OCI-LY7 (cell line): ENCODE measurements at regions not wholly inside any gene's neighbourhood (a gene's known extent, or its start where the extent isn't known, plus 50 kb on each side); places are given as distances from the start of the nearest gene placed in this dataset.

Experiments
- BruUV-seq: library from RNA; stranded (reverse); fragments of 400-500 nt; replicated peaks from 2 replicates; lab custom pipeline; 2021; lab: Mats Ljungman, UMichigan
- CTCF ChIA-PET: fragments of 300-600 bp; sonication (Branson Sonifier 250); formaldehyde crosslinking; loops from one replicate; lab custom pipeline; 2022; ENCODE audit warnings: antibody characterized with exemption; ENCODE audit not compliant: unreplicated experiment; lab: Charles Lee
- POLR2A ChIA-PET: fragments of 300-600 bp; sonication (Branson Sonifier 250); formaldehyde crosslinking; loops from one replicate; lab custom pipeline; 2022; ENCODE audit warnings: antibody characterized with exemption; lab: Charles Lee
- DNase-seq: peaks from one replicate; pipeline ENCODE4 v3.0.0-alpha.2; 2015; ENCODE audit warnings: low spot score
- H2AFZ ChIP-seq: fragments of 200-600 bp; sonication (generic), shearing (Covaris generic); 2 replicates; pipeline ENCODE4 v1.6.1; 2014; ENCODE audit warnings: mild to moderate bottlenecking, antibody characterized with exemption, low read length, moderate library complexity
- H3K27ac ChIP-seq: fragments of 200-600 bp; sonication (generic); 2 replicates; pipeline ENCODE4 v1.5.1; 2014; ENCODE audit warnings: mixed run types, low read depth, mild to moderate bottlenecking, moderate library complexity, low read length, inconsistent platforms; ENCODE audit not compliant: poor library complexity, severe bottlenecking
- H3K36me3 ChIP-seq: fragments of 200-600 bp; sonication (generic); 2 replicates; pipeline ENCODE4 v1.6.1; 2014; ENCODE audit warnings: mild to moderate bottlenecking, antibody characterized with exemption, low read length, moderate library complexity, mixed read lengths; ENCODE audit not compliant: insufficient read depth
- H3K4me1 ChIP-seq: fragments of 200-600 bp; sonication (generic); 2 replicates; pipeline ENCODE4 v1.5.1; 2014; ENCODE audit warnings: mild to moderate bottlenecking, low read length; ENCODE audit not compliant: insufficient read depth, poor library complexity, severe bottlenecking
- H3K4me2 ChIP-seq: fragments of 200-600 bp; sonication (generic); 2 replicates; pipeline ENCODE4 v1.6.1; 2014; ENCODE audit warnings: mild to moderate bottlenecking, low read length
- H3K4me3 ChIP-seq: fragments of 200-600 bp; sonication (generic); 2 replicates; pipeline ENCODE4 v1.5.1; 2014; ENCODE audit warnings: mild to moderate bottlenecking, low read depth, low read length; ENCODE audit not compliant: poor library complexity, severe bottlenecking
- H3K79me2 ChIP-seq: fragments of 200-600 bp; sonication (generic); 2 replicates; pipeline ENCODE4 v1.6.1; 2016; ENCODE audit warnings: low read depth, mild to moderate bottlenecking, low read length, moderate library complexity, mixed read lengths; ENCODE audit not compliant: insufficient read depth
- H3K9me2 ChIP-seq: fragments of 200-600 bp; sonication (generic); 2 replicates; pipeline ENCODE4 v1.6.1; 2016; ENCODE audit warnings: mild to moderate bottlenecking, low read length, mixed read lengths; ENCODE audit not compliant: insufficient read depth
- H3K9me3 ChIP-seq: fragments of 200-600 bp; sonication (generic); 2 replicates; pipeline ENCODE4 v1.6.1; 2014; ENCODE audit warnings: mild to moderate bottlenecking, mixed run types, low read length, mixed read lengths
- H4K20me1 ChIP-seq: fragments of 200-600 bp; sonication (generic); 2 replicates; pipeline ENCODE4 v1.6.1; 2014; ENCODE audit warnings: mild to moderate bottlenecking, antibody characterized with exemption, low read length, moderate library complexity, mixed read lengths; ENCODE audit not compliant: insufficient read depth
- CTCF ChIP-seq: fragments of 200-600 bp; sonication (generic); conservative IDR thresholded peaks from 2 replicates; pipeline ENCODE4 v1.5.1; 2014; ENCODE audit warnings: mild to moderate bottlenecking, antibody characterized with exemption, low read length, moderate library complexity, mixed read lengths
- EZH2phosphoT487 ChIP-seq: fragments of 200-600 bp; sonication (generic); IDR thresholded peaks from 2 replicates; pipeline ENCODE4 v1.6.1; 2018; ENCODE audit warnings: low read depth, borderline replicate concordance, mild to moderate bottlenecking, mixed run types, antibody characterized with exemption, low read length, moderate library complexity, mixed read lengths
- intact Hi-C: fragments of 100-400 bp; cut with micrococcal nuclease; formaldehyde crosslinking; loops from one replicate; pipeline ENCODE4 v1.10.0; 2022; ENCODE audit not compliant: unreplicated experiment

- no TSS peak for BruUV-seq
- intact Hi-C loops: no loop called here
- POLR2A ChIA-PET: interaction anchor here (0.6 kb wide), 1 partner anchor 40 kb away, joined by 3 read pairs; no protein-coding TSS in a partner anchor
These were observed 420.2 kb upstream of the CADM2 start for GRCh38 chr3:84538597-84538996.

GRCh38 chr3:84547207-84547606 is 411.6 kb upstream of the CADM2 start:
- no TSS peak for BruUV-seq
- intact Hi-C loops: loop anchor here (5.0 to 10.0 kb wide), 2 partner anchors 418 to 1030 kb away; no protein-coding TSS in a partner anchor
- POLR2A ChIA-PET: no interaction called here

More at GRCh38 chr3:84538597-84538996, 420.2 kb upstream of the CADM2 start:
- Histone ChIP-seq H2AFZ (no peak overlapping the region), H4K20me1 (no peaks in the 10 kb centered on the region), H3K4me3 (no peak overlapping the region), H3K4me1 (no peaks in the 10 kb centered on the region), H3K9me3 (no peaks in the 10 kb centered on the region), H3K9me2 (no peaks in the 10 kb centered on the region), H3K79me2 (no peaks in the 10 kb centered on the region), H3K36me3 (no peaks in the 10 kb centered on the region), H3K4me2 (no peak overlapping the region), H3K27ac (no peak overlapping the region)
- CTCF ChIA-PET: no interaction called here
- TF ChIP-seq EZH2phosphoT487 (no peak), CTCF (no peak)
- no peak for DNase-seq

More at GRCh38 chr3:84547207-84547606, 411.6 kb upstream of the CADM2 start:
- no peaks in the 10 kb centered on the region for H4K20me1 ChIP-seq
- no peak overlapping the region for H3K4me3 ChIP-seq
- CTCF ChIA-PET: no interaction called here
- no peak overlapping the region for H3K27ac ChIP-seq
- H3K4me2 ChIP-seq: no peak overlapping the region
- H3K36me3 ChIP-seq: no peaks in the 10 kb centered on the region
- H2AFZ ChIP-seq: no peak overlapping the region
- no peaks in the 10 kb centered on the region for H3K4me1 ChIP-seq
- no peak for DNase-seq
- H3K79me2 ChIP-seq: no peaks in the 10 kb centered on the region
- no peaks in the 10 kb centered on the region for H3K9me3 ChIP-seq
- no peaks in the 10 kb centered on the region for H3K9me2 ChIP-seq
- TF ChIP-seq CTCF (no peak), EZH2phosphoT487 (no peak)
